ENCODE measurements at regions not wholly inside any gene's neighbourhood (a gene's known extent, or its start where the extent isn't known, plus 50 kb on each side); places are given as distances from the start of the nearest gene placed in this dataset.

DNA sequence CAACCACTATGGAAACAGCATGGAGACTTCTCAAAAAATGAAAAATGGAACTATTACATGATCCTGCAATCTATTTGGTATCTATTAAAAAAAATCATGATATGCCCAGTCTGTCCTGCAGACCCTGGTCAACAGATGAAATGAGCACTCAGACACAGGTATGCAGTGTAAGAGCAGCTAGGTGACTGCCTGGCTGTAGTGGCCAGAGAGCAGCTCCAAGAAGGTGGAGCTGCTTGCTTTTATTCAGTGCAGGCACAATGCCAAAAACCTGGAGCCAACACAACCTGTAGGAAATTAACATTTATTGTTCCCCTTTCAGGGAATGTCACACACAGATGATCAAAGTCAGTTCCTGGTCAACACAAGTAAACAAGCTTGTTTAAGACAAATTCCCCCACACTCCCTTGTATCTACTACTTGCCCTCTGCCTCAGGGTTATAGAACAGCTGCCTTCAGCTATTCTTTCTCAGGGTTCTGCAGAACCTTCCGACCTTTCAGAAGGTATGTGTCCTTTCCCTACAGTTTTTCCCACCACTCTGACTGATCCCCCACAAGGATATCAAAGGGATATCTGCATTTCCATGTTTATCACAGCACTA is 933.7 kb upstream of the SLITRK5 start:
- no peak for DNase-seq (ENCODE audit: low read depth)

DNA sequence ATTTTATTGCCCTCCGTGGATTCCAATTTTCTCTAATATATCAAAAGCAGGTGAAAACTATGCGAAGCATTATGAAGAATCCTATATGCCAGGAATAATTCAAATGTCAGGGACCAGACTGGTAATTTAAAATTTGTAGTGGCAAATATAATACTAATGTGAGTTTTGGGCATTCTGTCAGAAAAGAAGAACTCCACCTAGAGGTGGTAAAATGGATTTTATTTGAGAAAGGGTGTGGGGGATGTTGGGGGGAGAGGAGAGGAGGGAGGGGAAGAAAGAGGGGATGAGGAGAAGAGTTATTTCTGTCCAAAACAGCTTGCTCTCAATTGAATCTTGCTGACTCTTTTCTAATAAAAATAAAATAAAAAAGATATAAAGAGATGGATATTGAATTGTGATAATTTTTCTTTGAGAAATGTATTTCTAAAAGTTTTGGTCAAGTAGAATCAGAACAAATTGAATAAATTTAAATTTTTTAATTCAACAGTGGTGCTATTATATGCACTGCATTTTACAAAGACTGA is 929.3 kb upstream of the SLITRK5 start:
- no peak for DNase-seq (ENCODE audit: low read depth)

DNA sequence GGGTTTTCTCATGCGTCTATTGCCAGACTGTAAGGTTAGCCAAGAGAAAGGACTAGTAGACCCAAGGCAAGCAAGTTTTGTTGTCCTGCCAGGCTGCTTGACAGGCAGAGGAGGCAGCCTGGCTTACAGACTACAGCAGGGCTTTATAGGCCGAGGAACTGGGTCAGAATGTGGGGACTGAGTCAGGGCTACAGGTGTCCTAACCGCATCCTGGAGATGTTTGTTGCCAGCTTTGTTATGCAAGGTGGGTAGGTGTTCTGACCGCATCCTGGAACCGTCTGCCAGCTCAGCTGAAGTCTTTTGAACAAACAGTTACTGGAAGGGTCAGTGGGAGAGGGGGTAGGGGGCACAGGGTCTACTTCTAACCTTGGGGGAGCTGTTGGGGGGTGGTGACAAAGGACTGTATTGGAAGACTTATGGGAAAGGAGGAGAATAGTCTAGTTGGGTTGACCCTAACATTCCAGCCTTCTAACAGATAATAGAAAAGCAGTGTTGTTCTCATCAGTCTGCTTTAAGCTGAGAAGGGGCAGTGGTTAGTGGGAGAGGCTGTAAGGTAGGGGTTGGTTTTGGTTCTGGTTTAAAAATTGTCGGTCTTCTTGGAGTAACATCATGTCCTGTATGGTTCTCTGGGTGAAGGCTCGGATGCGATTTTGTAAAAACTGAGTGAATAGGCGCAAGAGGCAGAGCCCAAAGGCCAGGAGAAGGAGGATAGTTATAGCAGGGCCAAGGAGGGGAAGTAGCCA is 913.8 kb upstream of the SLITRK5 start:
- no peak for DNase-seq (ENCODE audit: low read depth)

DNA sequence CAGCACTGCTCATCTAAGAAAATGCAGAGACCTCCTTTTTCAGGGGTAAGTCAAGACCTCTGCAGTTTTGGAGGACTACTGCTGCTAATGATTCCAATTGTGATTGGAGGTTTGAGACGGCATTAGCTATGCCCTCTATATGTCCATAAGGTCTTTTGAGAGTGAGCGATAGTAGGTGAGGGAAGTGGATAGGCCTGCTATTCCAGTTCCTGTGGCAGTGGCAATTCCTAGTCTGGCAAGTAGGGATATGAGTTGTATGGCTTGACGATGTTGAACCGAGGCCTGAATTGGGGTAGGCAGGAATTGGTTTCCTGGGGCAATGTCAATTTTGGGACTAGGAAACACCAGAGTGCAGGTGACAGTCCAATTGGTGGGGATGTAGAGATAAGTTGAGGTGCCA is 913.1 kb upstream of the SLITRK5 start:
- no peak for DNase-seq (ENCODE audit: low read depth)

DNA sequence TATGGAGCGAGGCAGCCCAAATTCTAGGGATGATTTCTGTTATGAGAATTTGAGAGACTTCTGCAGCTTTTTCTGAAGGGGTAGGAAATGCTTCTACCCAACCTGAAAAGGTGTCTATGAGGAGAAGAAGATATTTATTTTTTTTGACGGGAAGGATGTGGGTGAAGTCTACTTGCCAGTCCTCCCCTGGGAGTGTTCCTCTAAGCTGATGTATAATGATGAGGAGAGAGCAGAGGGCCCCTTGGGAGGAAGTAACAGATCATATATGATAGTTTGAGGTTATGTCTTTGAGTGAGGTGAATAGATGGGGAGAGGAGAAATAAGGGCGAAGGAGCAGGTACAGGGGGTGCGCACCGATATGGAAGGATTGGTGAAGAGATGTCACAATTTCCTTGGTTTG is 910.6 kb upstream of the SLITRK5 start:
- no peak for DNase-seq (ENCODE audit: low read depth)

DNA sequence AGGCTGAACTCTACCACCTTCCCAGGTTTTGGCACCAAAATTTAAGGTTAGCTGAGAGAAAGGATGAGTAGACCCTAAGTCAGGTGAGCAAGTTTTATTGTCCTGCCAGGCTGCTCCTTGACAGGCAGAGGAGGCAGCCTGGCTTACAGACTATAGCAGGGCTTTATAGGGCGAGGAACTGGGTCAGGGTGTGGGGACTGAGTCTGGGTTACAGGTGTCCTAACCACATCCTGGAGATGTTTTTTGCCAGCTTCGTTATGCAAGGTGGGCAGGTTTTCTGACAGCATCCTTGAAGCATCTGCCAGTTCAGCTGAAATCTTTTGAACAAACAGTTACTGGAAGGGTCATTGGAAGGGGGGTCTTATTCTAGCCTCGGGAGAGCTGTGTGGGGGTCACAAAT is 905.7 kb upstream of the SLITRK5 start:
- DNase-seq (ENCODE audit: low read depth): no peak

DNA sequence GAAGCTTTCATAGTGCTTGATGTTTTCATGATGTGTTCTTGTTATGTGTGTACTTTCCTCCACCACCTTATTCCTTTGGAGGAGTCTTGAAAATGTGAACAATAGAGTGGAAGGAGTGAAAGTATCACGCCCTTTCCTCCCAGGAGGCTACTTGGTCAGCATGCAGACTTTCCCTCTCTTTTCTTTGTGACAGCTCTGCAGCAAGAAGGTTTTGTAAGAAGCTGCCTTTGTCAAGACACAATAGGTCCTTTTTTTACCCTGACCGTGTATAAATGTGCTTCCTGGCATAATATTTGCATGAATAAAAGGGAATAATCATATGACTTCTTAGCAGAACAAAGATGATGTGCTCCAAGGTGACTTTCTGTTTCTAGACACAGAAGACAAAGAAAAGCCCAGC is 882.6 kb upstream of the SLITRK5 start:
- no peak for DNase-seq (ENCODE audit: low read depth)

DNA sequence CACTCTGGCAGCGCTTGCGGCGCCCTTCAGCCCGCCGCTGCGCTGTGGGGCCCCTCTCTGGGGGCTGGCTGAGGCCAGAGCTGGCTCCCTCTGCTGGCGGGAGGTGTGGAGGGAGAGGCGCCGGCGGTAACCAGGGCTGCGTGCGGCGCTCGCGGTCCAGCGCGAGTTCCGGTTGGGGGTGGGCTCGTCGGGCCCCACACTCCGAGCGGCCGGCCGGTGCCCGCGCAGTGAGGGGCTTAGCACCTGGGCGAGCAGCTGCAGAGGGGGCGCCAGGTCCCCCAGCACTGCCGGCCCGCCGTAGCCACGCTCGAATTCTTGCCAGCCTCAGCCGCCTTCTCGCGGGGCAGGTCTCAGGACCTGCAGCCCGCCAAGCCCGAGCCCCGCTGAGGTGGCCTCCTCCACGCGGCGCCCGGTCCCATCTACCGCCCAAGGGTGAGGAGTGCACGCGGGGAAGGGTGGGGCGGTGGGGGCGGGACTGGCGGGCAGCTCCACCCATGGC is 879.0 kb upstream of the SLITRK5 start:
- no peak for DNase-seq (ENCODE audit: low read depth)

DNA sequence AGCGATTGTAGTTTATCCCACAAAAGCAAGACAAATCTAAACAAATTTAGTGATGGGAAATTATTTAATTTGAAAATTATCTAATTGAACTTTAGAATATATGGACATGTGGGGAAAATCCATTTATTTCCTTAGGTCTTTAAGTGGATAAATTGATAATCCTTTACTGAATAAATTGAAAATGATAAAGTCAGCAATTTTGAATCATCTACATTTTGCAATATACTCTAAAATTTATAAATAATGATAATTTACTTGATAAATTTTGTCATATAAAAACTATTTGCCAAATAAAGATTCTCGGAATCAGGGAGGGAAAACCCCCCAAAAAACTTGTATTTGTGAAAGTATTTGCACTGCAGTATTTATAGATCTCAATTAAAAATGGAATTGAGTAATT is 875.3 kb upstream of the SLITRK5 start:
- DNase-seq (ENCODE audit: low read depth): no peak

DNA sequence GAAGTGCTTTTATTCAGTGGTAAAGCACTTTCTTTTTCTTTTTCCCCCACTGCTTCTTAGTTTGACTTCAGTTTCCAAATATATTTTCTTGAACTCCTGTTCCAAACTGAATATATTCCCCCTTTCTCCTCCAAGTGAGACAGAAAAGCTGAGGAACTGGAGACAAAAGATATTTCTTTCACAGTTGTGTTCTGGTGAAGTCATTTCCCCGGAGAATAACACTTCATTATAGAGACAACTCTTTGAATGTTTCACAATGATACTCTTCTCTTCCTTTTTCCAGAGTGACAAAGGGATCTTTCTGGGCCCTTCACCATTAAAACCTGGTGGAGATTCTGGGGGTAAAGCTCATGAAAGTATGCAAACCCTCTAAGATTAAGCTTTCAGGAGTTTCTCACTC is 860.8 kb upstream of the SLITRK5 start:
- no peak for DNase-seq (ENCODE audit: low read depth)

DNA sequence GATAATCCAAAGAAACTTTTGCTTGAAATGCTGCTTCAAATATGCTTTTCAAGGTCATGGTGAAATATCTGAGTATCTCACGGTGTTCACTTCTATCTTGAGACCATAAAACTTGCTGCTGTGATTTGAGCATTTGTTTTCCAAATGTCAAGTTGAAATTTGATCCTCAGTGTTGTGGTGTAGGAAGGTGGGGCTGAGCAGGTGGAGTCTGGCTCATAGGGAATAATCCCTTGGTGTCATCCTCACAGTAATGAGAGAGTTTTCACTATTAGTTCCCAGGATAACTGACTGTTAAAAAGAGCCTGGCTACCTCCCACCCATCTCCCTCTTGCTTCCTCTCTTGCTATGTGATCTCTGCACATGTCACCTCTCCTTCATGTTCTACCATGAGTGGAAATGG is 858.0 kb upstream of the SLITRK5 start:
- DNase-seq (ENCODE audit: low read depth): no peak

DNA sequence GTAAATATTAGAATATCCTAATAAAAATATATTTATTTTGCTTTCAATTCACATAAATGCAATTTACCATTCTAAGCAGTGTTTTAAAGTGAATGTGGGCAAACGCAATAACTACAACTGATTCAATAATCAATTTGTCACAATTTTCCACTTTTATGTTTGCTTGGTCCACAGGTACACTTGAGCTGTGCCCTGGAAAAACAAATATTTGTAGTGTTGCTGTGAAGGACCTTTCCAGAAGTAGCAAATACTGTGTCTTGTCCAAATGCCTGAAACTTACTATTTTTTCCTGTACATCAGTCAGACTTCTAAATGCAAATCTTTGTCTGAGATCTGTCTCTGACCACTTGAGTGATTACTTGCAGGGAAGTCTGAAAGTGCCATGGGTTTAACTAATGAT is 845.8 kb upstream of the SLITRK5 start:
- no peak for DNase-seq (ENCODE audit: low read depth)

DNA sequence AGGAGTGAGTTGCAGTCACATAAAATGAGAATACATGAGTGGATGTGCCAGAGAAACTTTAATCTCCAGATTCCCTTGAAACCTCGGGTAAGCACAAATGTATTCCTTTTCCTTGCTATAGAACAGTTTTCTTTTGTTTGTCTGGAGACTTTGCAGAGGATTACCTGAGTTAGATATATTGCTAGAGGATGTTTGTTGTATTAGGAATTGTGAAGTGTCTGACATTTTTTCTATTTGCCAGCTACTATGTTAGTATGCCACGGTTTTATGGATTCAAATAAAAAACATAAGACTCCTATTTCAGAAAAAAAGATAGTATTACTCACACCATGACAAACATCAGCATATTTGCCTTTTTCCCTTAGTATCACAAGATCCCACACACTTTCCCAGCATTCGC is 844.9 kb upstream of the SLITRK5 start:
- DNase-seq (ENCODE audit: low read depth): no peak

DNA sequence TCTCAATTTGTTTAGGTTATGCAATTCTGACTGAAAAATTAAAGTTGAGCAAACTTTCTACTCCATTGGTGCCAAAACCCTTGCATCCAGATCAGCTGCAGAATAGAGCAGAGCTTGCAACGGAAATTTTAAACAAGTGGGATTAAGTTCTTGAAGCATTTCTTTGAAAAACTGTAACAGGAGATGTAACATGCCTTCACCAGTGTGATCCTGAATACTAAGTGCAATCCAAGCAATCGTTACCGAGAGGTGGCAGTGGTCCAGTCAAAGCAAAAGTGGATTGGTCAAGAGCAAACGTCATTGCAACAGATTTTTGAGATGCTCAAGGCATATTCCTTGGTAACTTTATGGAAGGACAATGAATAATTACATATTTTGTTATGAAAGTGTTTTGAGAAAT is 841.1 kb upstream of the SLITRK5 start:
- no peak for DNase-seq (ENCODE audit: low read depth)

DNA sequence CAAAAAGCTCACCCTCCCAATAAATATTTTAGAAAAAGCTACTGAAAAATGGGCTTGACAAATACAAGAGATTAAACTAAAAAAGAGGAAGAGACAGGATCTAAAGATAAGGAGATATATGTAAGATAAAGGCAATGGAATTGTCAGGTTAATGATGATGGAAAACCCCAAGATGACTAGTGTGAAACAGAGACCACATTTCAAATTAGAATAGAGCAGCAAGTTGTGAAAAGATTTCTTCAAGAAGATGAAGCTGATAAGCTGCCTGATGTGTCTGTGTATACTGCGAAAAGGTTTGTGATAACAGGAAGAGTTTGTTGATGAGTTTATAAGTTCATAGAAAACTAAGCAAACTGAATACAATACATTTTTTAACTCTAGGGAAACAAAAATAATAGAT is 840.1 kb upstream of the SLITRK5 start:
- no peak for DNase-seq (ENCODE audit: low read depth)

DNA sequence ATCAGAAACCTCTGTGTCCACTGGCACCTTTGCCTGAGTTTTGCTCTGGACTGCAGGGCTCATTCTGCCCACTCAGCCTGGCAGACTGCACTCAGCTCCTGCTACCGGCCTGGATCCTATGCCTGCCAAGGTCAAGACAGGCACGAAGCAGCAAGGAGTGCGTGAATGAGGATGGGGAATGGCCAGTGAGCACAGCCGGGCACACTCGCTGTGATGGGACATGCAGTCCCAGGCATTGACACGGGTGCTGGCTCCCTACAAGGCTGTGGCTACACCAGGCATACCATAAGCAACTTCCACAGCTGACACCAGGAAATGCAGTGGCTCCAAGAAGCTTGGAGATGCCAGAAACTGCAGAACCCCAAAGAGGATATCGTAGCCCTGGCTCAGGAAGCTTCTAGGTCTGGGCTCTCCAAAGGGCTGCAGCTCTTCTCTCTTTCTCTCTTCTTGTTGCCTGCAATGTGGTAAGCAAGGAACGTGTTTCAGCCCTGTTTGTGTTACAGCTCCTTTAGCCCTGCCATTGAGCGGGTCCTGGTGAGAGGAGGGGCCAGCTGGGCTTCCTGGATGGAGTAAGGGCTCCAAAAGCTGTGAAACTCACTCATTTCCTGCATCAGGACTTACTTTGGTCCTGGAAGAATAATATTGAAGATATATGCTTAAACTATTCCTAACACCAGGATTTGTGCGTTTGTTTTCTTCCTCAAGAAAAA is 832.6 kb upstream of the SLITRK5 start:
- no peak for DNase-seq (ENCODE audit: low read depth)

DNA sequence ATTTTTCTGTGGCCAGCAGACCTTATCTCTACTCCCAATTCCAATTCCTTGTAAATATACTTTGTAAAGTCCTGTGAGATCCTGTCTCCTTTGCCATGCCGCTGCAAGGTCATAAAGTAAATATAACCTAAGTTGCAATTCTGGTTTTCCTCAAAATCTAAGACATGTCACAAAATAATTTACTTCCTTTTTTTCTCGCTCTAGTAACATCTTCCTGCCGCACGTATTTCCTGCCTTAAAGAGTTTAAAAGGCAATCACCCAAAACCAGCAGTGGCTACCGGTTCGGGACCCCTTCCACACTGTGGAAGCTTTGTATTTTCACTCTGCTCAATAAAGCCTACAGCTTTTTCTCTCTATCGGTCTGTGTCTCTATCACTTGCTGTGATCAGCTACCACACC is 832.0 kb upstream of the SLITRK5 start:
- no peak for DNase-seq (ENCODE audit: low read depth)

DNA sequence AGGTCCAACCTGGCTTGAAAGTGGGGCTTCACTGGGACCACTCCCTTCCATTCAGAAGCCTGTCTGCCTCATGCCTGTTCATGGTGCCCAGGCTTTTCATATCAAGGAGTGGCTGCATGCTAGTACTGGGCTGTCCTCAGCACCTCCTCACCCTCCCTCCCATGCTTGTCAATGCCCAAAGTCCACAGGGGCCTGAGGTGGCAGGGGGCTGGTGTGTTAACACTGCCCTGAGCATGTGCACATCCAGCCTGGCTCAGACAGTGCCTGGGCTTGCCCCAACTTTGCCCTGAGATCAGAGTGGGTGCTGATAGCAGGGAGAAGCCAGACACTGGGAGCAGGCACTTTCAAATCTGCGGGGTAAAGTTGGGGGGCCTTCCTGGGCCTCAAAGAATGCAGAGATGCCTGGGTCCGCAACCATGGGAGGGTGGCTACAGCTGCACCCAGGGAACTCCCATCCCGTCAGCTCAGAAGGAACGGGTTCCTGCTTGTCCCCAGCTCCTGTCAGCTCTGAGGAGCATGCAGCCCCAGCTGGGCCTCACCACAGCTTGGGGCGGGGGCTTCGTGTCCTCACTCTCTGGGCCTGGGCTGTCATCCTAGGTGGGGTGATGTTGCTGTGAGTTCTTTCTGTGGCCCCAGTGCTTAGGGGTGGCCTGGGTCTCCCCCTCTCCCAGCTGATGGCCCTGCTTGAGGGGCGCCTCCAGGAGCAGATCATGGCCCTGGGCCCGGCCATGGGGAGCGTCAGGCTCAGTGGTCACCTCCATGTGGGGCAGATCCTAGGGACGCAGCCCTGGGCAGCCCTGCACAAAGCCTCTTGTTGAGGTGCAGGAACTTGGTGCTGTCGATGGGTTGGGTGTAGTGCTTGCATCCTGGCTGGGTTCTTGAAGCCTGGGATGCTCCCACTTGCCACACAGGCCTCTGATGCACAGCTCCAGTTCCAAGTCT is 830.6 kb upstream of the SLITRK5 start:
- no peak for DNase-seq (ENCODE audit: low read depth)

DNA sequence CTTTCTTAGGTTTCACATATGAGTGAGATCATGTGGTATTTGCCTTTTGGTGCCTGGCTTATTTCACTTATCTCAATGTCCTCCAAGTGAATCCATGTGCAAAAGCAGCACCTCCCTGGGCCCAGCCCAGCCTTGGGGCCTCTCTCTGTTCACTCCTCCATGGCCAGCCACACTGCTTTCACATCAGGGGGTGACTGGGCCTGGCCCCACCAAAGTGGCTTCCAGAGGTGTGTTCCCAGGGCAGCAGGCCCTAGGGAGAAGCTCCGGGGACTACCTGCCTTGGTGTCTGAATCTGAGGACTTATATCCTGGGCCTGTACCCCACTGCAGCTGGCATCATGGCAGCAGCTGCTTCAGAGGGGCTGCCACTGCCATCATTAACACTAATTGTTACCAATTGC is 829.9 kb upstream of the SLITRK5 start:
- no peak for DNase-seq (ENCODE audit: low read depth)

DNA sequence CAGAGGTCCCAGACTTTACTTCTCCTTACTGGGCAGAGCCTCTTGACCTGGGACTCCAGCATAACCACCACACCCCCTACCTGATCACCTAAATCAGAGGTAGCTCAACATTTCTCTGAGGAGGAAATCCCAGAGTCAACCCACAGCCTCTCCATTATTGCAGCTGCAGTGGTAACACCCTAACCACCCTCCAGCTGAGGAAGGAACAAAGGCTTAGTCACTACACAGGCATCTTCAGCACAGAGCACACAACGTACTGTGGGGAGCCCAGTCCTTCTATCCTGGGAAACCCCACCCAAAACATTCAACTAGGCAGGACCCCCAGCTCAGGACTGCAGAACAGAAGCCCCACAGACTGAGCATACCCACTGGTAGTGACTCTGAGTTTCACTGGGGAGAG is 824.7 kb upstream of the SLITRK5 start:
- DNase-seq (ENCODE audit: low read depth): no peak

DNA sequence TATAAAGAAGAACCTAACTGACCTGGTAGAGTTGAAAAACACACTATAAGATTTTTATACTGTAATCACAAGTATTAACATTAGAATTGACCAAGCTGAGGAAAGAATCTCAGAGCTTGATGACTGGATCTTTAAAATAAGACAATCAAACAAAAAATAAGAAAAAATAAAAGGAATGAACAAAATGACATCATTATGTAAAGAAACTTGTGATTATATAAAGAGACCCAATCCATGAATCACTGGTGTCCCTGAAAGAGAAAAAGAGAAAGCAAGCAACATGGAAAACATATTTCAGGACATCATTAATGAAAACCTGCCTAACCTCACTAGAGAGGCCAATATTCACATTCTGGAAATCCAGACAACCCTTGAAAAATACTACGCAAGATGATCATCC is 822.5 kb upstream of the SLITRK5 start:
- DNase-seq (ENCODE audit: low read depth): no peak

DNA sequence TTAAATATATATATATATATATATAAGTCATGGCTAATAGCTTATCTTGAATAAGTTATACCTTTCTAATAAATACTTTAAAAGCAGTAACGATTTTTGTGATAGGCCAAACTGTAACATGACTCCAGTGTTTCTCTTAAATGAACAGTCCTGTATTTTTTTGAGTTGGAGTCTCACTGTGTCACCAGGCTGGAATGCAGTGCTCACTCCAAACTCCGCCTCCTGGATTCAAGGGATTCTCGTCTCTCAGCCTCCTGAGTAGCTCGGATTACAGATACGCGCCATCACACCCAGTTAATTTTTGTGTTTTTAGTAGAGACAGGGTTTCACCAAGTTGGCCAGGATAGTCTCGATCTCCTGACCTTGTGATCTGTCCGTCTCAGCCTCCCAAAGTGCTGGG is 814.2 kb upstream of the SLITRK5 start:
- DNase-seq (ENCODE audit: low read depth): no peak
